GM19240 (cell line): ENCODE measurements at regions not wholly inside any gene's neighbourhood (a gene's known extent, or its start where the extent isn't known, plus 50 kb on each side); places are given as distances from the start of the nearest gene placed in this dataset.
"Not testable (repeated sequence)": the region's sequence is repeated elsewhere in the genome, so short reads cannot be mapped to it uniquely, and the experiment has no call there.

Experiments
- DNase-seq: peaks from one replicate; pipeline ENCODE4 v3.0.0; 2011; ENCODE audit warnings: low spot score; ENCODE audit not compliant: insufficient read length

GRCh38 chr9:108417312-108417711 is 438.5 kb downstream of the ACTL7B start:
- DNase-seq, result no peak

- DNase-seq, result no peak
These were observed 439.5 kb downstream of the ACTL7B start for GRCh38 chr9:108416324-108416723.

GRCh38 chr9:108413809-108414208 is 442.0 kb downstream of the ACTL7B start:
- no peak for DNase-seq

GRCh38 chr9:108412755-108413154 is 443.0 kb downstream of the ACTL7B start:
- DNase-seq, result no peak

- DNase-seq, result no peak
These were observed 444.2 kb downstream of the ACTL7B start for GRCh38 chr9:108411632-108412031.

- no peak for DNase-seq
These were observed 445.6 kb downstream of the ACTL7B start for GRCh38 chr9:108410161-108410560.

- DNase-seq, result no peak
These were observed 455.5 kb downstream of the ACTL7B start for GRCh38 chr9:108400297-108400696.

GRCh38 chr9:108399851-108400250 is 455.9 kb downstream of the ACTL7B start:
- no peak for DNase-seq

GRCh38 chr9:108397286-108397685 is 458.5 kb downstream of the ACTL7B start:
- no peak for DNase-seq

GRCh38 chr9:108396611-108397010 is 459.2 kb downstream of the ACTL7B start:
- no peak for DNase-seq

- no peak for DNase-seq
These were observed 459.6 kb downstream of the ACTL7B start for GRCh38 chr9:108396193-108396592.

GRCh38 chr9:108395421-108395820 is 460.4 kb downstream of the ACTL7B start:
- DNase-seq, result no peak

- DNase-seq, result no peak
These were observed 461.1 kb downstream of the ACTL7B start for GRCh38 chr9:108394726-108395125.

GRCh38 chr9:108393481-108394001 is 462.2 kb downstream of the ACTL7B start:
- not testable (repeated sequence) for DNase-seq

- DNase-seq, result no peak
These were observed 462.9 kb downstream of the ACTL7B start for GRCh38 chr9:108392877-108393276.

- DNase-seq, result no peak
These were observed 466.7 kb downstream of the ACTL7B start for GRCh38 chr9:108389056-108389455.

- no peak for DNase-seq
These were observed 468.9 kb downstream of the ACTL7B start for GRCh38 chr9:108386859-108387384.

GRCh38 chr9:108386032-108386431 is 469.8 kb downstream of the ACTL7B start:
- DNase-seq, result no peak

GRCh38 chr9:108383796-108384195 is 472.0 kb downstream of the ACTL7B start:
- no peak for DNase-seq

- DNase-seq, result no peak
These were observed 473.5 kb downstream of the ACTL7B start for GRCh38 chr9:108382310-108382709.

- no peak for DNase-seq
These were observed 477.9 kb downstream of the ACTL7B start for GRCh38 chr9:108377881-108378280.

GRCh38 chr9:108377382-108377781 is 478.4 kb downstream of the ACTL7B start:
- no peak for DNase-seq

- no peak for DNase-seq
These were observed 479.6 kb downstream of the ACTL7B start for GRCh38 chr9:108376140-108376539.

- DNase-seq, result no peak
These were observed 481.2 kb downstream of the ACTL7B start for GRCh38 chr9:108374626-108375025.
